ENCODE measurements at regions not wholly inside any gene's neighbourhood (a gene's known extent, or its start where the extent isn't known, plus 50 kb on each side); places are given as distances from the start of the nearest gene placed in this dataset.

DNA sequence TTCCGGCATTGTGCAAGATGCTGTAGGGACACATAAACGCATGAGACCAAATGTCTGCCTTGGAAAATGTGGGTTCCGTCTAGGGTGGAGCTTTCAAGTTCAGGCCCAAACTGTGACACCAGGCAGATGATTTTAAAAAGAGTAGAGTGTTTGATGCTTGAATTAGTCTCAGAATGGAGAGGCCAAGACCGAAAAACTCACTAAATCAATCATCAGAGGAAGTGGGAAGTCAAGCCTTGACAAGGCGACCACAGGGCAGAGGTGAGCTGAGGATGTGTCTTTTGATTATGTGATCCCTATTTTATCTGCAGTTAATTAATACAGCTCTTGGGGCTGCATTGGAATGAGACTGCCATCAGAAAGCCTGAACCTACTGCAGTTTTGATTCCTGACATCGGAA is 275.4 kb downstream of the ABHD5 start:
- WGBS (ENCODE audit: low lambda C conversion rate, missing lambda C conversion rate), result 90% methylated on average over 6 of the region's 6 CpGs

DNA sequence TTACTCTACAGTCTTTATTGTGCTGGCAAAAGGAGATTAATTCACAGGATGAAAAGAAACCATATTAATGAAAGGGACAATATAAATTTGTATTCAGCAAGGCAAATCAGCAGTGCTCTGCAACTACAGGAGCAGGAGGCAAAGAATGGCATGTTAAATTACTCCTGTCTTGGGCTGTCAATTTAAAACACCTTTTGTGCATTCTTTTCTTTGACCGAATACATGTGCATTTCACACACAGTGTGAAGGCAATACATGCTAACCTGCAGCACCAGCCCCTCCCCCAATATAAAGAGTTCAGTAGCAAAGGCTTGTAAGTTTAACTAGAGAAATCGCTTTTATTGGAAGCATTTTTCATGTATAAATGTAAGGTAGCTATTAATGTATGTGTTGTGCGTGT is 275.2 kb upstream of the TOPAZ1 start:
- TF ChIP-seq EZH2 (IDR thresholded peaks at IDR 0.05; ENCODE audit: borderline replicate concordance), result no peak
- no peak for TF ChIP-seq EZH2phosphoT487 (IDR thresholded peaks at IDR 0.05; ENCODE audit: low read depth, severe bottlenecking, unreplicated experiment)
- TF ChIP-seq, protein P1, sequence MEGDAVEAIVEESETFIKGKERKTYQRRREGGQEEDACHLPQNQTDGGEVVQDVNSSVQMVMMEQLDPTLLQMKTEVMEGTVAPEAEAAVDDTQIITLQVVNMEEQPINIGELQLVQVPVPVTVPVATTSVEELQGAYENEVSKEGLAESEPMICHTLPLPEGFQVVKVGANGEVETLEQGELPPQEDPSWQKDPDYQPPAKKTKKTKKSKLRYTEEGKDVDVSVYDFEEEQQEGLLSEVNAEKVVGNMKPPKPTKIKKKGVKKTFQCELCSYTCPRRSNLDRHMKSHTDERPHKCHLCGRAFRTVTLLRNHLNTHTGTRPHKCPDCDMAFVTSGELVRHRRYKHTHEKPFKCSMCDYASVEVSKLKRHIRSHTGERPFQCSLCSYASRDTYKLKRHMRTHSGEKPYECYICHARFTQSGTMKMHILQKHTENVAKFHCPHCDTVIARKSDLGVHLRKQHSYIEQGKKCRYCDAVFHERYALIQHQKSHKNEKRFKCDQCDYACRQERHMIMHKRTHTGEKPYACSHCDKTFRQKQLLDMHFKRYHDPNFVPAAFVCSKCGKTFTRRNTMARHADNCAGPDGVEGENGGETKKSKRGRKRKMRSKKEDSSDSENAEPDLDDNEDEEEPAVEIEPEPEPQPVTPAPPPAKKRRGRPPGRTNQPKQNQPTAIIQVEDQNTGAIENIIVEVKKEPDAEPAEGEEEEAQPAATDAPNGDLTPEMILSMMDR (IDR thresholded peaks at IDR 0.05; ENCODE audit: poor library complexity), result no peak
- no peaks in the 10 kb centered on the region for H4K20me1 ChIP-seq (ENCODE audit: insufficient read depth, poor library complexity, severe bottlenecking)
- no peak for DNase-seq (ENCODE audit: low spot score)
- no peak overlapping the region for H2AFZ ChIP-seq
- H3K9me3 ChIP-seq (ENCODE audit: low read depth), result no peaks in the 10 kb centered on the region
- no peak overlapping the region for H3K27ac ChIP-seq
- H3K4me3 ChIP-seq, result no peak overlapping the region
- 88% methylated on average over 3 of the region's 3 CpGs for WGBS (ENCODE audit: low lambda C conversion rate, missing lambda C conversion rate)
- H3K9me2 ChIP-seq (replicated peaks; ENCODE audit: insufficient read depth), result no peaks in the 10 kb centered on the region
- H3K4me1 ChIP-seq (ENCODE audit: insufficient read depth), result no peaks in the 10 kb centered on the region
- no peaks in the 10 kb centered on the region for H3K36me3 ChIP-seq (replicated peaks; ENCODE audit: insufficient read depth, low read depth)
- no peak overlapping the region for H3K4me2 ChIP-seq
- H3K27me3 ChIP-seq, result peaks cover 8% of the 10 kb centered on the region
- no peaks in the 10 kb centered on the region for H3K79me2 ChIP-seq

More for the DNA sequence above, 275.4 kb downstream of the ABHD5 start:
- H4K20me1 ChIP-seq (ENCODE audit: insufficient read depth, poor library complexity, severe bottlenecking), result no peaks in the 10 kb centered on the region
- H3K36me3 ChIP-seq (replicated peaks; ENCODE audit: insufficient read depth, low read depth), result no peaks in the 10 kb centered on the region
- no peak overlapping the region for H3K4me2 ChIP-seq
- no peaks in the 10 kb centered on the region for H3K4me1 ChIP-seq (ENCODE audit: insufficient read depth)
- H3K9me2 ChIP-seq (replicated peaks; ENCODE audit: insufficient read depth), result no peaks in the 10 kb centered on the region
- no peak for DNase-seq (ENCODE audit: low spot score)
- TF ChIP-seq EZH2 (IDR thresholded peaks at IDR 0.05; ENCODE audit: borderline replicate concordance) (no peak), EZH2phosphoT487 (IDR thresholded peaks at IDR 0.05; ENCODE audit: low read depth, severe bottlenecking, unreplicated experiment) (no peak)
- TF ChIP-seq, protein P1 (IDR thresholded peaks at IDR 0.05; ENCODE audit: poor library complexity), result no peak
- no peak overlapping the region for H3K27ac ChIP-seq
- no peak overlapping the region for H2AFZ ChIP-seq
- no peaks in the 10 kb centered on the region for H3K79me2 ChIP-seq
- no peak overlapping the region for H3K4me3 ChIP-seq
- no peaks in the 10 kb centered on the region for H3K9me3 ChIP-seq (ENCODE audit: low read depth)
- peaks cover 8% of the 10 kb centered on the region for H3K27me3 ChIP-seq

DNA sequence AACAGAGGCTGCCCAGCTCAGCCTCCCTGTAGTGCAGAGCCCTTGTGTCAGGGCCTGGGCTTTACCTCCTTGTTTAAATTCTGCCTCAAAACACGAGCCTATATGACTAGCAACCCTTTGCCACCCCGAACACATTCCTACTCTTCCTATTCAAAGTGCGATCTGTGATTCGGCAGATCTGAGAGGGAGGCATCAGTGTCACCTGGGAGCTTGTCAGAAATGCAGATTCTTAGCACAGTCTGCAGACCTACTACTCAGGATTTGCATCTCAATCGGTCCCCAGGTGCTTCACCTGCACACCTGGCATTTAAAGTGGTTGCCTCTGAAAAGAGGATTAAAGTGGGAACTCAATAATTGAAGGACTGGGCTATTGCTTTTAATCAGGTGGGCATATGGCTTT is 273.2 kb upstream of the TOPAZ1 start:
- no peak overlapping the region for H2AFZ ChIP-seq

More for the DNA sequence above, 273.2 kb upstream of the TOPAZ1 start:
- H3K27ac ChIP-seq, result no peak overlapping the region
- H3K4me3 ChIP-seq, result no peak overlapping the region
- H3K79me2 ChIP-seq, result no peaks in the 10 kb centered on the region
- H3K4me2 ChIP-seq, result no peak overlapping the region
- no peaks in the 10 kb centered on the region for H3K36me3 ChIP-seq (replicated peaks; ENCODE audit: insufficient read depth, low read depth)
- H3K4me1 ChIP-seq (ENCODE audit: insufficient read depth), result no peaks in the 10 kb centered on the region
- TF ChIP-seq EZH2 (IDR thresholded peaks at IDR 0.05; ENCODE audit: borderline replicate concordance) (no peak), EZH2phosphoT487 (IDR thresholded peaks at IDR 0.05; ENCODE audit: low read depth, severe bottlenecking, unreplicated experiment) (no peak)
- TF ChIP-seq, protein P1 (IDR thresholded peaks at IDR 0.05; ENCODE audit: poor library complexity), result no peak
- peaks cover 8% of the 10 kb centered on the region for H3K27me3 ChIP-seq
- H3K9me3 ChIP-seq (ENCODE audit: low read depth), result no peaks in the 10 kb centered on the region
- 56% methylated on average over 5 of the region's 5 CpGs for whole genome bisulfite sequencing (ENCODE audit: low lambda C conversion rate, missing lambda C conversion rate)
- DNase-seq (ENCODE audit: low spot score), result no peak
- H4K20me1 ChIP-seq (ENCODE audit: insufficient read depth, poor library complexity, severe bottlenecking), result no peaks in the 10 kb centered on the region
- H3K9me2 ChIP-seq (replicated peaks; ENCODE audit: insufficient read depth), result no peaks in the 10 kb centered on the region

Measured in hepatocyte (in vitro differentiated cells).